GM10248 (cell line): ENCODE measurements at regions not wholly inside any gene's neighbourhood (a gene's known extent, or its start where the extent isn't known, plus 50 kb on each side); places are given as distances from the start of the nearest gene placed in this dataset.

ENCODE experiments used
- CTCF ChIA-PET: fragments of 300-600 bp; sonication (Branson Sonifier 250); formaldehyde crosslinking; extraction: SDS; loops from one replicate; lab custom pipeline; 2021; ENCODE audit warnings: antibody characterized with exemption; lab: Yijun Ruan, JAX
- POLR2A ChIA-PET: fragments of 350-650 bp; sonication (Branson Sonifier 250); formaldehyde crosslinking; extraction: SDS; loops from one replicate; lab custom pipeline; 2020; ENCODE audit warnings: antibody characterized with exemption; lab: Yijun Ruan, JAX
- DNase-seq: peaks from one replicate; pipeline ENCODE4 v3.0.0; 2012; ENCODE audit errors: extremely low spot score
- TF ChIP-seq, protein P1 (sequence below): IDR thresholded peaks from 2 replicates; pipeline ENCODE4 v1.5.1; 2012; ENCODE audit warnings: mild to moderate bottlenecking, low read depth; ENCODE audit errors: extremely low read depth, missing control alignments, control extremely low read depth

DNA sequence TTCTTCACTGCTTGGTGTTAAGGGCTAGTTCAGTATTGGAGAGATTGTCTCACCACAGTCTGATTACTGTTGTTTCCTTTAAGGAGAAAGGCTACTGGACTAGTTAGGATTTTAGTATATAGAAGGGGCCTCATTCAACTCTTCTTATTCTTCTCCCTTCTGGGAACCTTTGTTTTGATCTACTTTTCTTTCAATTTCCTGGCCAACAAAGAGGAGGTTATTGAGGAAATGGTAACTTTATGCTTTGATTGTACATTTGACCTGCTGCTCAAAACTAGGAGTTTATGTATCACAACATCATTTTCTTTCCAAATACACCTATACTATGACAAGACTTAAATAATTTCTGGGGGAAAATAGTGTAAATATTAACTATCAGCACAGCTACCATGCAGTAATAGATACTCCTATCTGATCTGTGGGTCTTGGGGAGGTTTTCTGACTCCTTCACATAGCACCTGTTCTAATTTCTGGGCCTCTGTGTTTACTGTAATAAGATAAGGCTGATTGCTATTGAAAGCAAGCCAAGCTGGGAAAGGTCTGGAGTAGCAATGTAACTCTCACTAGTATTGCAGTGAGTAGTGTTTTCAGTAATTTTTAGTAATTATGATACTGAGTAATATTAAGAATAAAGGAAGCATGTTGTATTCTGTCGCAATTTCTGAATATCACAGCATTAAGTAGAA lies 395.3 kb downstream of the NUP35 start:
- CTCF ChIA-PET: no interaction called here
- no peak for DNase-seq
- POLR2A ChIA-PET: no interaction called here

DNA sequence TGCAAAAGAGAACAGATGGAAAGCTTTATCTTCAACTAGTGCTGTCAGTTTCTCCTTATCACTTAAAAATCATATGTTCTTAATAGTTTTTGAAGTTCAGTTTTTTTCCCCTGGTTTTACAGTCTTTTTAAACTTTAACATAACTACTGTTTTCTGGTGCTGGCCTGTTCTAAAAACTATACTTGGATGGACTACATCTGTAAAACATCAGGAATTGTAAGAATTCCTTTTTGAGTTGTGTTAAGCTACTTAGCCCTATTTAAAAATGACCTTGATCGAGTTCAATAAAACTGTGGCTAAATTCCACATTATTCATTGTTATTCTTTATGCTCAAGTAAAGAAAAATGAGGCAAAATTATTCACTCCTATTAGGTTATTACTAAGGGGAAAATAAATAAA lies 397.7 kb downstream of the NUP35 start:
- ChIA-PET CTCF (no interaction called here), POLR2A (no interaction called here)
- no peak for DNase-seq
- TF ChIP-seq, protein P1, sequence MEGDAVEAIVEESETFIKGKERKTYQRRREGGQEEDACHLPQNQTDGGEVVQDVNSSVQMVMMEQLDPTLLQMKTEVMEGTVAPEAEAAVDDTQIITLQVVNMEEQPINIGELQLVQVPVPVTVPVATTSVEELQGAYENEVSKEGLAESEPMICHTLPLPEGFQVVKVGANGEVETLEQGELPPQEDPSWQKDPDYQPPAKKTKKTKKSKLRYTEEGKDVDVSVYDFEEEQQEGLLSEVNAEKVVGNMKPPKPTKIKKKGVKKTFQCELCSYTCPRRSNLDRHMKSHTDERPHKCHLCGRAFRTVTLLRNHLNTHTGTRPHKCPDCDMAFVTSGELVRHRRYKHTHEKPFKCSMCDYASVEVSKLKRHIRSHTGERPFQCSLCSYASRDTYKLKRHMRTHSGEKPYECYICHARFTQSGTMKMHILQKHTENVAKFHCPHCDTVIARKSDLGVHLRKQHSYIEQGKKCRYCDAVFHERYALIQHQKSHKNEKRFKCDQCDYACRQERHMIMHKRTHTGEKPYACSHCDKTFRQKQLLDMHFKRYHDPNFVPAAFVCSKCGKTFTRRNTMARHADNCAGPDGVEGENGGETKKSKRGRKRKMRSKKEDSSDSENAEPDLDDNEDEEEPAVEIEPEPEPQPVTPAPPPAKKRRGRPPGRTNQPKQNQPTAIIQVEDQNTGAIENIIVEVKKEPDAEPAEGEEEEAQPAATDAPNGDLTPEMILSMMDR: no peak

More for the DNA sequence above, 395.3 kb downstream of the NUP35 start:
- TF ChIP-seq, protein P1: no peak

DNA sequence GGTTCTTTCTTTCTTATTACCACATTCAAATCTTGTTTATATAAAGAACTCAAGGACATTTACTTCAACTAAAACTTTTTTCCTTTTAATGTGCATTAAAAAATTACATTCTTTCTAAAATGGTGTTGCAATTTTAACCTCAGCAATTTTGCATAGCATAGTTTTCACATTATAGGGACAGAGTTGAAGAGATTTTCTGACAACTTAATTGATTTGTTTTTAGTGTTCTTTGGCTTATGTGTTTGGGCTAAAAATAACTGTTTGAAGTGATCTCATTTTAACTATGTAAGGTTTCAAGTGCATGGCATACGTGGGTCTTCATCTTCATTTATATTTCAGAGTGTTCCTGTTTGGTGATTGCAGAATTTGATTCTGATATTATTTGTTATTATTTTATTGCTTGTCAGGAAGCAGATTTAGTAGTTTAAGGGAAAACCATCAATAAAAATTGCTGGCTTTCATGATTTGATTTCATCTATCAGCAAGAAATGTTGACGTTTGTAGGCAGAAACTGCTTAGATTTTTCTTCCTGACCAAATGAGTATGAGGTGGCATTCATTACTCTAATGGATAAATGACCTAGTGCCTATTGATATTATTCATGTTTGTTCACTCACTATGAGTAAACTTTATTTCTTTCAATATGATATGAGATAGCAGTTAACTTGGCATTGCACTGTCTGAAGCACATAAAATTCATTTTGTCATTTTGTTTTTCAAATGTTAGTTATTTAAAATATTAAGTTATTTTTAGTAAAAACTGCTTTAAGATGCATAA lies 398.4 kb downstream of the NUP35 start:
- ChIA-PET CTCF (no interaction called here), POLR2A (no interaction called here)
- TF ChIP-seq, protein P1: no peak
- DNase-seq: no peak

DNA sequence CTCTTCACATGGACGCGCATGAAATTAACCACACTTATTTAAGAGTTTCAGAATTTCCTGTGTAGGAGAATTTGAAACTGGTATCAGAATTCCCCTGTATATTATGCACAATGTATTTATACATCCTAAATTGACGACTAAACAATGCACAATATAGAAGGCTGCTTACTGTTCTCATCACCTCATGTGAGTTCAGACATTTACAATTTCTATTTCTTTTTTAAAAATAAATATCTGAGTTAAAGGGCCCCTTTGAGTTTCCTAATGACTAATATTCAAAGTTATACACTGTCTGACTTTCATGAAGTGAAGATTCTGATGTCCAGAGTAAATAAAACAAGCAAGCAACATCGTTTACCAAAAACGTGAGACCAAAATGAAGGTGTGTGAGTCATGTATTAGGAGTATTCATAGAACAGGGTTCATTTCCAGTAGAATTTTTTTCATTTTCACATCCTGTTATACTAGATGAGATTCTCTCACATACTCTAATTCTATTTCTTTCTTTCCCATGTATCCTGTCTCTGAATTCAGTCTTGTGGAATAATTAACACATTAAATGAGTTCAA lies 406.2 kb downstream of the NUP35 start:
- no peak for DNase-seq
- POLR2A ChIA-PET: no interaction called here
- TF ChIP-seq, protein P1: no peak
- CTCF ChIA-PET: no interaction called here

DNA sequence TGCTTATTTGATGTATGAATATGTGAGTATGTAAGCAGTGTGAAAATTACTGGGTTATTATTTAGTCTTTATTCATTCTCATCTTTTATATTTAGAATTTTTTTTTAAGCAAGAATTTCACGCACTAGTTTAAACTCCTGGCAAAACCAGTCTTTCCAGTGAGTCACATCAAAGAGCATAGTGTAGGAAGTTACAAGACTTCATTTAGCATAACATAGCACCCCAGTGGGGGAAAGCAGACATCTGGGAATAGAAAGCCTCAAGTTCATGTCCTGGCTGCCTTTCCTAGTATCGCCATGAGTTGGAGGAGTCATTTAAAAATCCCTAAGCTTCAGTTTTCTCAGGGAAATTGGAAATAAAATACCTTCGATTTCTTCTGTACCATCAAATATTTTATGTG lies 408.3 kb downstream of the NUP35 start:
- TF ChIP-seq, protein P1: no peak
- DNase-seq: no peak
- POLR2A ChIA-PET: no interaction called here
- CTCF ChIA-PET: no interaction called here

DNA sequence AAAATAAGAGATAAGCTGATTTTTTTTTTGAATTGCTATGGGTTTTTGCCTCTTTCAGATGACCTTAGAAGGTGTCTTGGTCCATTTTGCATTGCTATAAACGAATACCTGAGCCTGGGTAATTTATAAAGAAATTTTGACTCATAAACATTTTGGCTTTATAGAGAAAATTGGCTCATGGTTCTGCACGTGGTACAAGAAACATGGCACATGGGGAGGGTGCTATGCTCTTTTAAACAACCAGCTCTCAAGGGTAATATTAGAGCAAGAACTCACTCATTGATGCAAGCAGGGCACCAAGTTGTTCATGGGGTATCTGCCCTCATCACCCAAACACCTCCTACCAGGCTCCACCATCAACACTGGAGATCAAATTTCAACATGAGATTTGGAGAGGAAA lies 408.8 kb downstream of the NUP35 start:
- TF ChIP-seq, protein P1: no peak
- POLR2A ChIA-PET: no interaction called here
- CTCF ChIA-PET: no interaction called here
- DNase-seq: no peak
